ENCODE measurements at regions not wholly inside any gene's neighbourhood (a gene's known extent, or its start where the extent isn't known, plus 50 kb on each side); places are given as distances from the start of the nearest gene placed in this dataset.
"Not testable (repeated sequence)": the region's sequence is repeated elsewhere in the genome, so short reads cannot be mapped to it uniquely, and the experiment has no call there.

DNA sequence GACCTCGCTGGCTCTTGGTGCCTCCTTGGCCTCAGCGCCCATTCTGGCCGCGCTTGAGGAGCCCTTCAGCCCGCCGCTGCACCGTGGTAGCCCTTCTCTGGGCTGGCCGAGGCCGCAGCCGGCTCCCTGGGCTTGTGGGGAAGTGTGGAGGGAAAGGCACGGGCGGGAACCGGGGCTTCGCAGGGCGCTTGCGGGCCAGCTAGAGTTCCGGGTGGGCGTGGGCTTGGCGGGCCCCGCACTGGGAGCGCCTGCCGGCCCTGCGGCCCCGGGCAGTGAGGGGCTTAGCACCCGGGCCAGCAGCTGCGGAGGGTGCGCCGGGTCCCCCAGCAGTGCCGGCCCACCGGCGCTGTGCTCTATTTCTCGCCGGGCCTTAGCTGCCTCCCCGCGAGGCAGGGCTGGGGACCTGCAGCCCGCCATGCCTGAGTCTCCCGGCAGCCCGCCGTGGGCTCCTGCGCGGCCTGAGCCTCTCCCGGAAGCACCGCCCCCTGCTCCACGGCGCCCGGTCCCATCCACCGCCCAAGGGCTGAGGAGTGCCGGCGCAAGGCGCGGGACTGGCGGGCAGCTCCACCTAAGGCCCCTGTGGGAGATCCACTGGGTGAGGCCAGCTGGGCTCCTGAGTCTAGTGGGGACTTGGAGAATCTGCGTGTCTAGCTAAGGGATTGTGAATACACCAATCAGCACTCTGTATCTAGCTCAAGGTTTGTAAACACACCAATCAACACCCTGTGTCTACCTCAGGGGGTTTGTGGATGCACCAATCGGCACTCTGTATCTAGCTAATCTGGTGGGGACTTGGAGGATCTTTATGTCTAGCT is 141.1 kb downstream of the SLCO4C1 start:
- in situ Hi-C loops (cut with HindIII; ENCODE audit: low sequenced_read_pairs): not testable (repeated sequence)

DNA sequence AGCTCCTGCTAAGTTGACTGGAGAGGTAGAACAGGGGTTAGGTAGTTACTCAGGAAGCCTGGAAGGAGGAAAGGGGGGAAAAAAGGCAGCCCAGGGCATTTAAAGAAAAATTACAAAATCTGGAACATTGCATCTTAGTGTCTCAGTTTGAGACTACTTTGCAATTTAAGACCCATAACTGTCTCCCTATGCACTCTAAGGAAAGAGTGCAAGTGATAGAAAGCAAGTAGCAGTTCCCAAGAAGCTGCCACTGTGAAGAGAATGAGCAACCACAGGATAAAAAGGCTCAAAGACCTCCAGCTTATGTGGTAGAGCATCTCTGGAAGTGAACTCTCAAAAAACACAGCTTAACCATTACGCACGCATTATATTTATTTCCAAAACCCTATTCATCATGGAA is 141.8 kb downstream of the SLCO4C1 start:
- in situ Hi-C loops (cut with HindIII; ENCODE audit: low sequenced_read_pairs): no loop called here

DNA sequence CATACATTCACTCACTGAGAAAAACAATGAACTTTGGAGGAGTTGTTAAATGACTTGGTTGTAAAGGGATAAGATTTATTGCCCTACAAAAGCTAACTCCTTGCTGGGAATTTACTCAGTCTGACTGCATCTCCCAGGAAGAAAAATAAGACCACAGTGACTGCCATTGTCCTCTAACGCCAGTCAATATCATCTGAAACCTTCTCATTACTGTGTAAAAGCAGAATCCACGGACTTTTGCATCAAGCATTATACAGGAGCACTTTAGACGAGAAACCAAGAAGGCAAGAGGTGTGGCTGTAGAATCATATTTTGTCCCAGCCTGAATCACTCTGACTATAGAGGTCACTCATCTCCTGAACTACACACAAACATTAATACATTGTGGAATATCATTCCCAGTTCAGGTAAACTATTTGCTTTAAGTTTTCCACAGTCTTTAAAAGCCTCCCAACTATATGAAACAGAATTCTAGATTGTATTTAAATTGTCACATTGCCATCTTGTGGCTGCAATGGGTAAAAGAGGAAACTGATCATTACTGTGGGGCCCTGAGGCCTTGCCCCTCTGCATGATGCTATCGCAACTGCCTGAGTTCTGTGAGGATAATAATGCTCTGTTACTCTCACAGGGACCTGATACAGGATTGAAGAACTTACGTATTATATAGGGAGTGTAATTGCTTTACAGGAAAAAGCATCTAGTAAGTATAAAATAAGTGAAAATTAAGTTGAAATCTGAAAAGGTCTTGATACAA is 142.9 kb downstream of the SLCO4C1 start:
- in situ Hi-C loops (cut with HindIII; ENCODE audit: low sequenced_read_pairs): no loop called here

DNA sequence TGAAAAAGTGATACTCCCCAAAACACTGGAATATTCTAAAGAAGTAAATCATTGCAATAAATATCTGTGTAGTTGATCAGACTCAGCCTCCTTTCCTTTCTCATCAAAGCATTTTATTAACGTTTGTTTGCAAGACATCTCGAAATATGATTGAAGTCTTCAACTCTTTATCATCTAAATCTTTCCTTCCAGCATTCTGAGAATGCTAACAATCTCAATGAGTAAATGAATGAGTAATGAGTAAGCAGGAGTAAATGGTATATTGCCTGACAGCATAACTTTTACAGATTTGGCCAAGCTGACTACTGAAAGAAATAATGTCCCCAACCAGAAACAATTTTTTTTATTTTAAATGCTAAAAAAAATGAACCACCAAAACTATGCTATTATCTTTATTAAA is 157.1 kb downstream of the SLCO4C1 start:
- in situ Hi-C loops (cut with HindIII; ENCODE audit: low sequenced_read_pairs): no loop called here

DNA sequence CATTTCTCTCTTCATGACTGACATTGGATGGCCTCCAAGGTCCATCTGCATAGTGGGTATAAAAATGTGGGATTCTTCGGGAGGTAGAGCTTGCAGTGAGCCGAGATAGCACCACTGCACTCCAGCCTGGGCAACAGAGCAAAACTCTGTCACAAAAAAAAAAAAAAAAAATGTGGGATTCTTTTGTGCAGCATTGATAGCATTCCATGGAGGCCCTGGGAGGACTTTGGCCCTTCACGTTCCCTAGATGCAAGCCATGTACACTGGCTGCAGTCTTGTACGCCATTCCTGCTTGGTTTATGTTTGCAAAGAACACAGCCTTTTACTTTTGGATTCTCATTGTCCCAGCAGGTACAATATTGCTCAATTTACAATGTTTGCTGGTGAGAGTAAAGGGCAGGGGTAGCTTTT is 157.8 kb downstream of the SLCO4C1 start:
- in situ Hi-C loops (cut with HindIII; ENCODE audit: low sequenced_read_pairs): no loop called here

DNA sequence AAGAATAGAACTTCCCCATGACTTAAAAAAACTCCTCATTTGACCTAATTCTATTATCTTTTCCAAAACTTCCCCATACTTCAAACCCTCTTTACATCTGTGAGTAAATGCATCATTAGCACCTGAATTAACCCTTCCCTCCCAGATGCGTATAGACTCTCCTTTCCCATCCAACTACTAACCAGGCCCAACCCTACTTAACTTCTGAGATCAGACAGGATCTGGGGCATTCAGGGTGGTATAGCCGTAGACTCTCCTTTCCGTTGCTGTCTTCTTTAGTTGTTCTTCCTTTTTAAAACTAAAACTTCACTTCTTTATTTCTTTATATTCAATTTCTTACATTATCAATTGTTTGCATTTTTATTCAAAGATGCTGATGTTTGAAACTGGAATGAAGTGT is 165.2 kb downstream of the SLCO4C1 start:
- in situ Hi-C loops (cut with HindIII; ENCODE audit: low sequenced_read_pairs): no loop called here

DNA sequence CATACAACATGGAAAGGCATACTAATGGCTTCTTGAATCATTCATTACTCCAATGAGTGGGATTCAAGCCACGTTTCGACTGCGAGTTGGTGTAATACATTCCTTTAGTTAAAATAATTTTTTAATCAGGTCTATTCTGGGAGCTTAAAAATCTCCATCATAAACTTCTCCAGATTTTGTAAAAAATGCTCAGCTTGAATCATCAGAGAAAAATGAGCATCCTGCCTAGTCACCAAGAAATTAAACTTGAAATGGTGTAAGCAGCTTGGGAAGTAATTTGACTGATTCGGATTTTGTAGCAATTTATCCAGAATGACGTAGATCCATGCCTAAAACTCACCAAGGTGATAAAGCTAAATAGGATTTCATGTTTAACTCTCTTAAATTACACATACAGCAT is 165.7 kb downstream of the SLCO4C1 start:
- in situ Hi-C loops (cut with HindIII; ENCODE audit: low sequenced_read_pairs): no loop called here

DNA sequence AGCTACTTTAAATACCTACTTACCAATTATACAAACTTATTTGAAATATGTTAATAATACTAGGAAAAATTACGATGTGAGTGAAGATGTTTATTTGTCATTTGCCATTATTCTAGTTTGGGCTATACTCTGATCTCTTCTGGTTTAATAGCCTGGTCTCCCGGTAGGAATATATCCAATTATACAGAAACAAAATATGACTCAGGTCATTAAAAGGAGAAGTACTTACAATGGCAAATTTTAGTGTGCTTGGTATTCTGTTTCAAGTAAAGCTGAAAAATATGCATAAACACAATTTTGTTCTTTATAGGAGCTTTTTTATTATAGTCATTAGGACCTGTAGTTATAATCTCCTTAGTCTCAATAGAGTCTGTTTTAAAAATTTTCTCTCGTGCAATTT is 176.8 kb downstream of the SLCO4C1 start:
- in situ Hi-C loops (cut with HindIII; ENCODE audit: low sequenced_read_pairs): no loop called here

DNA sequence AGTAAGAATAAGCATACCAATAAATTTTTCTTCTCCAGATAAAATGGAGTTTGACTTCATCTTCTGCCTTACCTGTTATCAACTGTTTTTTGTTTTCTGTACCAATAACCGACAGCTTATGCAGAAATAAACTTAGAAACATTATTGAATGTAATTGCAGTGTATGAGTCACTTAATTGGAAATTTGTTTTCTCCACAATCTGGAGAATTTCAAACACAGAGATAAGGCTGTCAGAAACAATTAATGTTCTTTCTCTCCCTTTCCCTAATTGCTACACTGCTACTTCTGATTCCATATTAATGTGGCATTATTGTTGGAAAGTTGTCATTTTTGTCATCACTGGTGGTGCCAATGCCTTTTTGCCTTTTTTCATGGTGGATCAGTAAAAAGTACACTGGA is 180.3 kb downstream of the SLCO4C1 start:
- in situ Hi-C loops (cut with HindIII; ENCODE audit: low sequenced_read_pairs): no loop called here

DNA sequence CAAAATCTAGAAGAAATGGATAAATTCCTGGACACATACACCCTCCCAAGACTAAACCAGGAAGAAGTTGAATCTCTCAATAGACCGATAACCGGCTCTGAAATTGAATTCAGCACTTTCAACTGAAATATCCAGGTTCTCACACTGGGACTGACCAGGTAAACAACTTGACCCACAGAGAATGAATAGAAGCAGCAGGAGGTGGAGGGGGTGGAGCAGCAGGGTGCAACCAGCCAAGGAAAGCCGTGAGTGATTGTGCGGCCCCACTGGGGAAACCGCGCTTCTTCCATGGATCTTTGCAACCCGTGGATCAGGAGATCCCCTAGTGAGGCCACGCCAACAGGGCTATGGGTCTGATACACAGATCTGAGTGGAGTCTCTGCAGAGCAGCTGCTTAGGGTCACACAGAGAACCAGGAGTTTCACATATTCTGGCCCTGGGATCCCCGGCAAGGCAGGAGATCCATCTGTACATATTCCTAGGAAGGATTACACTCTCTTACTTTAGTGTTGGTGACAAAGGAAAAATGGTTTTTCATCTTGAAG is 181.5 kb downstream of the SLCO4C1 start:
- in situ Hi-C loops (cut with HindIII; ENCODE audit: low sequenced_read_pairs): no loop called here

DNA sequence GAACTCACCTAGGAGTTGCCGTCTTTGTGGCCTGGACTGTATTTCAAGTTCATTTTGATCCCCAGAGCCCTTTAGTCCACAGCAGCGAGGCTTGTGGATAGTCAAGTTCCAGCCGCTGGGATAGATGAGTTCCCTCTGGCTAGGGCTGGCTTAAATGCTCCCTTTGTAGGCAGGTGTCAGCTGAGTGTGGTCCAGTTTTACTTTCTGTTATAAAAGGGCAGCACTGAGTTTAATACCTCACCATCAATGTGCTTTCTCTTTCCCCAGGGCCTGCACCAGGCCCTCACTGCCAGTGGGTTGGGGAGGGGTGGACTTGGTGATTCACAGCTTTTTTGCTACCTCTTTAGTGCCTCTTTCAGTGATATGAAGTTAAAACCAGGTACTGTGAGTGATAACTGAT is 188.2 kb downstream of the SLCO4C1 start:
- in situ Hi-C loops (cut with HindIII; ENCODE audit: low sequenced_read_pairs): no loop called here

DNA sequence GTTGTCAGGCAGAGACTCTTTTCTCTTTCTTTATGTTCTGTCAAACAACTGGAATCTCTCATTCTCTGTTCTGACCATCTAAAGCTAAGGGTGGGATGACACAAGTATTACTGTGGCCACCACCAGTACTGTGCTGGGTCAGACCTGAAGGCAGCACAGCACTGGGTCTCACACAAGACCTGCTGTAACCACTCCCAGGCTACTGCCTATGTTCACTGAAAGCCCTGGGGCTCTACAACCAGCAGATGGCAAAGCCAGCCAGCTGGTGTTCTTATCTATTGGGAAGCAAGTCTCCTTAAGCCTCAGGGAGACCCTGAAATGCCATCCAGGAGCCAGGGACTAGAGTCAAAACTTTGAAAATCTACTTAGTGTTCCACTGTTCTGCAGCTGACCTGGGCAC is 189.5 kb downstream of the SLCO4C1 start:
- in situ Hi-C loops (cut with HindIII; ENCODE audit: low sequenced_read_pairs): no loop called here

DNA sequence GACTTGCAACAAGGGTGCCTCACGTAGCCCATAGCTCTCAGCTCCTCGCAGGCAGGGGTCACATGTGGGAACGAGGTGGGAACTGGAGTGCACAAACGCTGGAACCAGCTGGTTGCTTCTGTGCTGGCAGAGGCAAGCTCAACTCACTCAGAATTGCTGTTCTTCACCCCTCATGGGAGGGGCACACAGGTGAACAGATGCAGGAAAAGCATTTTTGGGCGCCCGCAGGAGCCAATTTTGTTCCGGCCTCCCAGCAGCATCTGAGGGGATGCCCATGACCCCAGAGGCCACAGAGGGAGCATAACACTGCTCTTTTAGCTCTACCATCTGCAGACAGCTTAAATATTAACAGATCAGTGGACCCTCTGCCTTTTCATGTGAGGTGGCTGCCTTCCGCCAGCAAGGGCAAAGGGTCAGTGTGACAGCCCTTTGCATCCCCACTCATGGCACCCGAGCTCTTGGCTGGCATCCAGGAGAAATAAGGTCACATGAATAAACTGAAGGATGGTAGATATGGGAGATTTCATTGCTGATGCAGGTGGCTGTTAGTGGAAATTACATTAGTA is 196.2 kb downstream of the SLCO4C1 start:
- in situ Hi-C loops (cut with HindIII; ENCODE audit: low sequenced_read_pairs): no loop called here

DNA sequence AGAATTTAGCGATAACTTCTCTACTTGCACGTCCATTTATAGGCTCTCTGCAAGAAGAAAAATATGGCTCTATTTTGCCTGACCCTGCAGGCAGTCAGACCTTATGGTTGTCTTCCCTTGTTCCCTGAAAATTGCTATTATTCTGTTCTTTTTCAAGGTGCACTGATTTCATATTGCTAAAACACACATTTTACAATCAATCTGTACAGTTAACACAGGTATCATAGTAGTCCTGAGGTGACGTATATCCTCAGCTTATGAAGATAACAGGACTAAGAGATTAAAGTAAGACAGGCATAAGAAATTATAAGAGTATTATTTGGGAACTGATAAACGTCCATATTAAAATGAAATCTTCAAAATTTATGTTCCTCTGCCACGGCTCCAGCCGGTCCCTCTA is 197.0 kb downstream of the SLCO4C1 start:
- in situ Hi-C loops (cut with HindIII; ENCODE audit: low sequenced_read_pairs): not testable (repeated sequence)

DNA sequence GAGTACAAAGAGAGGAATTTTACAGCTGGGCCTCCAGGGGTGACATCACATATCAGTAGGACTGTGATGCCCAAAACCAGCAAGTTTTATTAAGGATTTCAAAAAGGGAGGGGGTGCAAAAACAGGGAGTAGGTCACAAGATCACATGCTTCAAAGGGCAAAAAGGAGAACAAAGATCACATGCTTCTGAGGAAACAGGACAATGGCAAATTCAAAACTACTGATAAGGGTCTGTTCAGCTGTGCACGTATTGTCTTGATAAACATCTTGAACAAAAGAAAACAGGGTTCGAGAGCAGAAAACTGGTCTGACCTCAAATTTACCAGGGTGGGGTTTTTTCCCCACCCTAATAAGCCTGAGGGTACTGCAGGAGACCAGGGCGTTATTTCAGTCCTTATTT is 197.5 kb downstream of the SLCO4C1 start:
- in situ Hi-C loops (cut with HindIII; ENCODE audit: low sequenced_read_pairs): not testable (repeated sequence)

DNA sequence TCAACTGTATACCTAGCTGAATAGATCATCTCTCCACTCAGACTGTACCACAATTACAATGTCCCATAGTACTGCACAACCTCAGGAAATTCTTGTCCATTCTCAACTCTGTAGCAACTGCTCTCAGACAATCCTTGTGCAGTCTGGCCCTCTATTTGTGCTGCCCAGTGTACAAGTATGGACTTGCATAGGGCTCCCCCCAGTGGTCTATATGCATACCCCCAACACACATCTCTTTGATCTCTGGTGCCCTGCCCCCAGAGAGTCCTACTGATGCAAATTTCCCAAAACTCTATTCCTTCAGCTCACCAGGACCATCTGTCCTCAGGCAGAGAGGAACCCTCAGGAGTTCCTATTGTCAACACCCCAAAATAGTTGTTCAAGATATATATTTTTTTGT is 205.3 kb downstream of the SLCO4C1 start:
- in situ Hi-C loops (cut with HindIII; ENCODE audit: low sequenced_read_pairs): no loop called here

DNA sequence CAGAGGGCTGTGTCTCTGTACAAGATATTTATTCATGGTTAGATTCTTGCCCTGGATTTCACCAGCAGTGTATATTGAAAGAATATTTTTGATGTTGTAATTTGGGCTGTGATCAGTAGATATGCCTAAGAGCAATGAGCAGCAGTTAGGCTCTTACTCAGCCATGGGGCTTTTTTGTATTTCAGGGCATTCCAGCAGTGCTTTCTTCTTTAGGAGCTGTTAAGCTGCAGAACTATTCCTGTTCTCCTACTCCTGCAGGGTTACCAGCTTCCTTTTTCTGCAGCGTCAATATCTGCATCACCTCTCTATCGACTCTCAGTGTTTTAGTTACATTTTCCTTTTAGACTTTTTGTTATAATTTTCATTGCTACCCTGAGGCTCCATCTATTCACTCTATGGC is 206.2 kb downstream of the SLCO4C1 start:
- in situ Hi-C loops (cut with HindIII; ENCODE audit: low sequenced_read_pairs): no loop called here

DNA sequence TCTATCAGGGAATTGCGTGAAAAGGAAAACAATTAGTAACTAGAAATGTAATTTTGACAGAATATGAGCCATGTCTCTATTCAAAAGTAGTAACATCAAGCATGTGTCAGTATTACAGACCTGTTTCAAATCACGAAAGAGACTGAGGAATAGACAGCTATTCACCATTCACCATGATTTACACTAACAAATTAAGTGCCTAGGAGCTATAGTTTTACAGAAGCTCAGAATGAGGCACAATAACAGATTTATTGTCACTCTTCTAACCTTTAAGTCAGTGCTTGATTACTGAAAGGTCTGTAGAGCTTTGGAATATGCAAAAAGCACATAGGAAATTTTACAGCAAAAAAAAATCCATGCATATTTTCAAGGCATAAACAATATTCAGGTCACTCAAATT is 208.2 kb downstream of the SLCO4C1 start:
- in situ Hi-C loops (cut with HindIII; ENCODE audit: low sequenced_read_pairs): no loop called here

DNA sequence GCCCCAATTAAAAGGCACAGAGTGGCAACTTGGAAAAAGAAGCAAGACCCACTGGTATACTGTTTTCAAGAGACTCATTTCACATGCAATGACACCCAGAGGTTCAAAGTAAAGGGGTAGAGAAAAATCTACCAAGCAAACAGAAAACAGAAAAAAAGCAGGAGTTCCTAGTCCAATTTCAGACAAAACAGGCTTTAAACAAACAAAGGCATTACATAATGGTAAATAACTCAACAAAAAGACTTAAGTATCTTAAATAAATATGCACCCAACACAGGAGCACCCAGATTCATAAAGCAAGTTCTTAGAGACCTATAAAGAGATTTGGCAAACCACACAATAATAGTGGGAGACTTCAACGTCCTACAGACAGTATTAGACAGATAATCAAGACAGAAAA is 215.8 kb downstream of the SLCO4C1 start:
- in situ Hi-C loops (cut with HindIII; ENCODE audit: low sequenced_read_pairs): no loop called here

DNA sequence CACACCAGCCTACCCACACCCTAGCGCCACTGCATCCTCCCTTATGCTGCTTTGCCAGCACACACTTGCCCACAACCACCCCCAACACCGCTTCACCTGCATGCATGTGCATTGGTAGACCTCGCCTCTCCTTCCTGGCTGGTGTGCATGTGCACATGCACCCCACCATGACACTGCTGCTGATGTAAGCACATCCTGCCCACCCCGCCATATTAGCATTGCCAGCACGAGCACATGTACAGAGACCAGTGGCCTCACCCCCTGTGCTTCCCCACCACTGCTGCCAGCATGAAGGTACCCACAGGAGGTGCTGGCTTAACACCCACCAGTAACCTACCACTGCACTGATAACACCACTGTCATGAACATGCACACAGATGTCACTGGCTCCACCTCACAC is 218.2 kb downstream of the SLCO4C1 start:
- in situ Hi-C loops (cut with HindIII; ENCODE audit: low sequenced_read_pairs): no loop called here

DNA sequence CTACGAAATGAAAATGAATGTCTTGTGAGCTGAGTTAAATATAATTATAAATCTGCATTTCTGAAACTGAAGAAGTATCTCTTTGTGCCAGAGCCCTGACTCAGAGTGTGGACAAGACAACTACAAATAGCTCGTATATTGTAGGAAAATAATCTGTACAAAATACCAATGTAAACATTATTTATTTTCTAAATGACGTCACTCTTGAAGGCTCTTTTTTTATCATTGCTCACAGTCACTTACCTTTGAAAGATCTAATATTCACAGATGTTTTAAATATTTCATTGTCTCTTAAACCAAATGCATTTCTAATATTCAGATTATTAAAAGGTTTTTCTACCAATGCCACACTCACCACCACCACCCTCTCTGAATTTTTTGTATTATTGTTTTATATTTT is 226.1 kb downstream of the SLCO4C1 start:
- in situ Hi-C loops (cut with HindIII; ENCODE audit: low sequenced_read_pairs): no loop called here

DNA sequence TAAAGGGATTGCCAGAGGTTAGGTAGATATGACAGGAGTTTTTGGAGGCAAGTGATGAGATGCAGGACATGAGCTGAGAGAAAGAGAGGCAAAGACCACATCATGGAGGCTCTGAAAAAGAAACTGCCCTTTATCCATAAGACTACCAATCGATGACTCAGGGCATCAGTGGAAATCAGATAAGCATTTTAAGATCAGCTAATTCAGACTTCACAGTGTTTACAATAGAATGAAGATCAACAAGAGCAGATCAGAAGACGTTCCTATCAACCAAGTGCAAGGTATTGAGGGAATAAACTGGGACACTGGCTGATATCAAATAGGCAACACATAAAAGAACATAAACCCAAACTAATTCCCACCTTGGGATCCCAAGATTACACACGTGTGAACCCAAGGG is 227.2 kb downstream of the SLCO4C1 start:
- in situ Hi-C loops (cut with HindIII; ENCODE audit: low sequenced_read_pairs): no loop called here

All from endothelial cell of hepatic sinusoid (primary cell).